Liver (tissue), 7 donors: ENCODE measurements at regions not wholly inside any gene's neighbourhood (a gene's known extent, or its start where the extent isn't known, plus 50 kb on each side); places are given as distances from the start of the nearest gene placed in this dataset.

ENCODE experiments used
- DNase-seq: peaks from one replicate; pipeline ENCODE4 v3.0.0-alpha.2; 2017; ENCODE audit warnings: low spot score
- H3K27ac ChIP-seq, 2 donors: one replicate each; pipeline ENCODE4 v1.7.0; 2013; ENCODE audit warnings: inconsistent platforms in 2 of 2, low read length in 2 of 2, control low read depth in 1 of 2, low read depth in 1 of 2, mild to moderate bottlenecking in 1 of 2
- H3K27me3 ChIP-seq, 4 donors: one replicate each; pipeline versions ENCODE4 v1.6.1 to v1.7.0; 2013; ENCODE audit warnings: low read length in 3 of 4, inconsistent platforms in 1 of 4, mild to moderate bottlenecking in 1 of 4, moderate library complexity in 1 of 4; ENCODE audit not compliant: control insufficient read depth in 4 of 4, insufficient read depth in 4 of 4
- H3K36me3 ChIP-seq, 4 donors: one replicate each; pipeline versions ENCODE4 v1.6.1 to v1.7.0; 2013; ENCODE audit warnings: low read length in 3 of 4, mild to moderate bottlenecking in 3 of 4, low read depth in 1 of 4, moderate library complexity in 1 of 4; ENCODE audit not compliant: control insufficient read depth in 4 of 4, insufficient read depth in 3 of 4
- H3K4me1 ChIP-seq, 4 donors: one replicate each; pipeline versions ENCODE4 v1.6.1 to v1.7.0; 2013; ENCODE audit warnings: low read length in 3 of 4, mild to moderate bottlenecking in 3 of 4, moderate library complexity in 1 of 4; ENCODE audit not compliant: control insufficient read depth in 4 of 4, insufficient read depth in 4 of 4
- H3K4me3 ChIP-seq, 3 donors: one replicate each; pipeline versions ENCODE4 v1.6.1 to v1.7.0; 2013; ENCODE audit warnings: low read length in 3 of 3, control low read depth in 1 of 3, low read depth in 1 of 3, mild to moderate bottlenecking in 1 of 3
- H3K9ac ChIP-seq, 2 donors: one replicate each; pipeline ENCODE4 v1.7.0; 2013; ENCODE audit warnings: low read length in 2 of 2, mild to moderate bottlenecking in 2 of 2, moderate library complexity in 2 of 2, control low read depth in 1 of 2, low read depth in 1 of 2
- H3K9me3 ChIP-seq, 4 donors: one replicate each; pipeline versions ENCODE4 v1.6.1 to v1.7.0; 2013; ENCODE audit warnings: low read length in 3 of 4; ENCODE audit not compliant: control insufficient read depth in 4 of 4
- FOXA2 ChIP-seq: IDR thresholded peaks from 2 replicates; pipeline ENCODE4 v1.6.1; 2016; ENCODE audit warnings: antibody characterized with exemption
- GABPA ChIP-seq, 2 donors: IDR thresholded peaks in 1 of 2; conservative IDR thresholded peaks in 1 of 2; 2 replicates each; pipeline ENCODE4 v1.6.1; 2016; ENCODE audit warnings: antibody characterized with exemption in 2 of 2, mild to moderate bottlenecking in 1 of 2, moderate library complexity in 1 of 2
- HNF4A ChIP-seq, 2 donors: conservative IDR thresholded peaks; 2 replicates each; pipeline ENCODE4 v1.6.1; 2016; ENCODE audit warnings: antibody characterized with exemption in 2 of 2, mild to moderate bottlenecking in 2 of 2
- HNF4G ChIP-seq: IDR thresholded peaks from 2 replicates; pipeline ENCODE4 v1.6.1; 2016; ENCODE audit warnings: antibody characterized with exemption
- MAX ChIP-seq: IDR thresholded peaks from 2 replicates; pipeline ENCODE4 v1.6.1; 2016; ENCODE audit warnings: antibody characterized with exemption
- RAD21 ChIP-seq, 2 donors: IDR thresholded peaks; 2 replicates each; pipeline ENCODE4 v1.6.1; 2016; ENCODE audit warnings: antibody characterized with exemption in 2 of 2, mild to moderate bottlenecking in 2 of 2
- RXRA ChIP-seq, 2 donors: IDR thresholded peaks; 2 replicates each; pipeline ENCODE4 v1.6.1; 2017 to 2018; ENCODE audit warnings: antibody characterized with exemption in 2 of 2, mild to moderate bottlenecking in 1 of 2
- TAF1 ChIP-seq: conservative IDR thresholded peaks from 2 replicates; pipeline ENCODE4 v1.6.1; 2016; ENCODE audit warnings: antibody characterized with exemption, mild to moderate bottlenecking
- YY1 ChIP-seq: IDR thresholded peaks from 2 replicates; pipeline ENCODE4 v1.6.1; 2016; ENCODE audit warnings: antibody characterized with exemption, mild to moderate bottlenecking
- TF ChIP-seq, protein P1 (sequence below): IDR thresholded peaks from 2 replicates; pipeline ENCODE4 v1.6.1; 2016; ENCODE audit warnings: antibody characterized with exemption
- TF ChIP-seq, protein P2 (sequence below): IDR thresholded peaks from 2 replicates; pipeline ENCODE4 v1.6.1; 2016; ENCODE audit warnings: antibody characterized with exemption
- TF ChIP-seq, protein P3 (sequence below): IDR thresholded peaks from 2 replicates; pipeline ENCODE4 v1.6.1; 2016; ENCODE audit warnings: antibody characterized with exemption, mild to moderate bottlenecking
- TF ChIP-seq, protein P4 (sequence below): fragments of 150-350 bp; IDR thresholded peaks from 2 replicates; pipeline ENCODE4 v1.5.1; 2017; ENCODE audit warnings: improper control_type of control experiment, low read depth, low read length; ENCODE audit not compliant: missing input control
- donor health status: healthy.
- donor health status: healthy.
- donor health status: healthy.
- donor health status: healthy.

DNA sequence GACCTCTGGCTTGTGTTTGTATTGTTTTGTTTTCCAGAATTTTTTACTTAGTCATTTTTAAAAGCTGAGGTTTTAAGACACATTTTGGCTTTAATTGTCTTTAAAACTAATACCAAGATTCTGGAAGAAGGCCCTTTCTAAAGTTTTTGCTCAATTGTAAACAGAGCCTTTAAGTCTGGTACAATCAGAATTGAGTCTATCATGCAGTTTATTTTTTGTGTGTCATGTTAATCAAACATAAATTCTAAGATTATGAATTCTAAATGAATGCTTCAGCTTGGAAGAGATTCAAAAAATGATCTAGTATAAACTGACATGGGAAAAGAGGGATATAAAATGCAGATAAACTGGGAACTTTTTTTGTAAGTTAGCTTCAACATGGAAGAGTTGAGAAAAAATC, 882.7 kb downstream of the TLE1 start:
- Histone ChIP-seq H3K9ac (no peak overlapping the region), H3K9me3 (no peaks in the 10 kb centered on the region), H3K4me1 (no peaks in the 10 kb centered on the region), H3K4me3 (no peak overlapping the region), H3K27ac (no peak overlapping the region), H3K36me3 (no peaks in the 10 kb centered on the region), H3K27me3 (no peaks in the 10 kb centered on the region)
- DNase-seq, result no peak
- no peak for TF ChIP-seq MAX
- TF ChIP-seq, protein P1, sequence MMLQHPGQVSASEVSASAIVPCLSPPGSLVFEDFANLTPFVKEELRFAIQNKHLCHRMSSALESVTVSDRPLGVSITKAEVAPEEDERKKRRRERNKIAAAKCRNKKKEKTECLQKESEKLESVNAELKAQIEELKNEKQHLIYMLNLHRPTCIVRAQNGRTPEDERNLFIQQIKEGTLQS, result no peak
- TF ChIP-seq TAF1, result no peak
- TF ChIP-seq, protein P2, sequence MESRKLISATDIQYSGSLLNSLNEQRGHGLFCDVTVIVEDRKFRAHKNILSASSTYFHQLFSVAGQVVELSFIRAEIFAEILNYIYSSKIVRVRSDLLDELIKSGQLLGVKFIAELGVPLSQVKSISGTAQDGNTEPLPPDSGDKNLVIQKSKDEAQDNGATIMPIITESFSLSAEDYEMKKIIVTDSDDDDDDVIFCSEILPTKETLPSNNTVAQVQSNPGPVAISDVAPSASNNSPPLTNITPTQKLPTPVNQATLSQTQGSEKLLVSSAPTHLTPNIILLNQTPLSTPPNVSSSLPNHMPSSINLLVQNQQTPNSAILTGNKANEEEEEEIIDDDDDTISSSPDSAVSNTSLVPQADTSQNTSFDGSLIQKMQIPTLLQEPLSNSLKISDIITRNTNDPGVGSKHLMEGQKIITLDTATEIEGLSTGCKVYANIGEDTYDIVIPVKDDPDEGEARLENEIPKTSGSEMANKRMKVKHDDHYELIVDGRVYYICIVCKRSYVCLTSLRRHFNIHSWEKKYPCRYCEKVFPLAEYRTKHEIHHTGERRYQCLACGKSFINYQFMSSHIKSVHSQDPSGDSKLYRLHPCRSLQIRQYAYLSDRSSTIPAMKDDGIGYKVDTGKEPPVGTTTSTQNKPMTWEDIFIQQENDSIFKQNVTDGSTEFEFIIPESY, result no peak
- TF ChIP-seq, protein P3, sequence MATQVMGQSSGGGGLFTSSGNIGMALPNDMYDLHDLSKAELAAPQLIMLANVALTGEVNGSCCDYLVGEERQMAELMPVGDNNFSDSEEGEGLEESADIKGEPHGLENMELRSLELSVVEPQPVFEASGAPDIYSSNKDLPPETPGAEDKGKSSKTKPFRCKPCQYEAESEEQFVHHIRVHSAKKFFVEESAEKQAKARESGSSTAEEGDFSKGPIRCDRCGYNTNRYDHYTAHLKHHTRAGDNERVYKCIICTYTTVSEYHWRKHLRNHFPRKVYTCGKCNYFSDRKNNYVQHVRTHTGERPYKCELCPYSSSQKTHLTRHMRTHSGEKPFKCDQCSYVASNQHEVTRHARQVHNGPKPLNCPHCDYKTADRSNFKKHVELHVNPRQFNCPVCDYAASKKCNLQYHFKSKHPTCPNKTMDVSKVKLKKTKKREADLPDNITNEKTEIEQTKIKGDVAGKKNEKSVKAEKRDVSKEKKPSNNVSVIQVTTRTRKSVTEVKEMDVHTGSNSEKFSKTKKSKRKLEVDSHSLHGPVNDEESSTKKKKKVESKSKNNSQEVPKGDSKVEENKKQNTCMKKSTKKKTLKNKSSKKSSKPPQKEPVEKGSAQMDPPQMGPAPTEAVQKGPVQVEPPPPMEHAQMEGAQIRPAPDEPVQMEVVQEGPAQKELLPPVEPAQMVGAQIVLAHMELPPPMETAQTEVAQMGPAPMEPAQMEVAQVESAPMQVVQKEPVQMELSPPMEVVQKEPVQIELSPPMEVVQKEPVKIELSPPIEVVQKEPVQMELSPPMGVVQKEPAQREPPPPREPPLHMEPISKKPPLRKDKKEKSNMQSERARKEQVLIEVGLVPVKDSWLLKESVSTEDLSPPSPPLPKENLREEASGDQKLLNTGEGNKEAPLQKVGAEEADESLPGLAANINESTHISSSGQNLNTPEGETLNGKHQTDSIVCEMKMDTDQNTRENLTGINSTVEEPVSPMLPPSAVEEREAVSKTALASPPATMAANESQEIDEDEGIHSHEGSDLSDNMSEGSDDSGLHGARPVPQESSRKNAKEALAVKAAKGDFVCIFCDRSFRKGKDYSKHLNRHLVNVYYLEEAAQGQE, result no peak
- TF ChIP-seq HNF4A (conservative IDR thresholded peaks at IDR 0.05), result no peak
- no peak for TF ChIP-seq RAD21 (IDR thresholded peaks at IDR 0.05)
- no peak for TF ChIP-seq YY1
- TF ChIP-seq FOXA2, result no peak
- no peak for TF ChIP-seq GABPA (IDR thresholded peaks at IDR 0.05 in 1 of 2, conservative IDR thresholded peaks at IDR 0.05 in 1 of 2)
- no peak for TF ChIP-seq HNF4G

- H3K27me3 ChIP-seq, result no peaks in the 10 kb centered on the region
- no peak overlapping the region for H3K9ac ChIP-seq
- no peaks in the 10 kb centered on the region for H3K4me1 ChIP-seq
- H3K27ac ChIP-seq, result no peak overlapping the region
- no peak overlapping the region for H3K4me3 ChIP-seq
- no peak for DNase-seq
- TF ChIP-seq TAF1, result no peak
- TF ChIP-seq HNF4A (conservative IDR thresholded peaks at IDR 0.05), result no peak
- no peak for TF ChIP-seq HNF4G
- TF ChIP-seq GABPA (IDR thresholded peaks at IDR 0.05 in 1 of 2, conservative IDR thresholded peaks at IDR 0.05 in 1 of 2), result no peak
- TF ChIP-seq, protein P4, sequence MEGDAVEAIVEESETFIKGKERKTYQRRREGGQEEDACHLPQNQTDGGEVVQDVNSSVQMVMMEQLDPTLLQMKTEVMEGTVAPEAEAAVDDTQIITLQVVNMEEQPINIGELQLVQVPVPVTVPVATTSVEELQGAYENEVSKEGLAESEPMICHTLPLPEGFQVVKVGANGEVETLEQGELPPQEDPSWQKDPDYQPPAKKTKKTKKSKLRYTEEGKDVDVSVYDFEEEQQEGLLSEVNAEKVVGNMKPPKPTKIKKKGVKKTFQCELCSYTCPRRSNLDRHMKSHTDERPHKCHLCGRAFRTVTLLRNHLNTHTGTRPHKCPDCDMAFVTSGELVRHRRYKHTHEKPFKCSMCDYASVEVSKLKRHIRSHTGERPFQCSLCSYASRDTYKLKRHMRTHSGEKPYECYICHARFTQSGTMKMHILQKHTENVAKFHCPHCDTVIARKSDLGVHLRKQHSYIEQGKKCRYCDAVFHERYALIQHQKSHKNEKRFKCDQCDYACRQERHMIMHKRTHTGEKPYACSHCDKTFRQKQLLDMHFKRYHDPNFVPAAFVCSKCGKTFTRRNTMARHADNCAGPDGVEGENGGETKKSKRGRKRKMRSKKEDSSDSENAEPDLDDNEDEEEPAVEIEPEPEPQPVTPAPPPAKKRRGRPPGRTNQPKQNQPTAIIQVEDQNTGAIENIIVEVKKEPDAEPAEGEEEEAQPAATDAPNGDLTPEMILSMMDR, result no peak
- no peak for TF ChIP-seq RXRA (IDR thresholded peaks at IDR 0.05)
- TF ChIP-seq, protein P1, result no peak
- no peak for TF ChIP-seq MAX
- no peaks in the 10 kb centered on the region for H3K36me3 ChIP-seq
- H3K9me3 ChIP-seq, result peaks cover 0 to 3% (median under 1%) of the 10 kb centered on the region in 4 donors
Measured at GRCh38 chr9:80804873-80805272, 884.5 kb downstream of the TLE1 start.
